Astrocyte of the hippocampus (primary cell): ENCODE measurements at regions not wholly inside any gene's neighbourhood (a gene's known extent, or its start where the extent isn't known, plus 50 kb on each side); places are given as distances from the start of the nearest gene placed in this dataset.
A peak's percentile ranks its signal among the peaks of the same experiment; 100 is the strongest.
"Not testable (repeated sequence)": the region's sequence is repeated elsewhere in the genome, so short reads cannot be mapped to it uniquely, and the experiment has no call there.

Experiments used
- DNase-seq: peaks from one replicate; pipeline ENCODE4 v3.0.0; 2011; ENCODE audit warnings: low read depth, low spot score

DNA sequence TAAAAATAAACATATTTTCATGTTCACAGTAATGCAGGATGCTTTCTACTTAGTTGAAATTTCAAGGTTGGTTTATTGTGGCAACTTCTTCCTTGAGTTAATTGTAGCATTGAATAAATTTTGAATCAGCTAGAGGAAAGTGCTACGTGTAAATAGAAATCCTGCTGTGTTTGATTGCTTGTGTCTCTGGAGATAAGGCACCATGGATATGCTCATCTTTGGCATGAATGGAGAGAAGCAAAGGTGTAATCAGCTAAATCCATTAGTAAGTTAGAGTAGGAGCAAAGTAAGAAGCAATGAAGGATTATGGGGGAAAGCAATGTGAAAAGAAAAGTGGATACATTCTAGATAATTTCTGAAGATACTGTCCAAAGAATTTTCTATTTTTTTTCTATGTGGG lies 331.1 kb downstream of the PTPRC start:
- no peak for DNase-seq

DNA sequence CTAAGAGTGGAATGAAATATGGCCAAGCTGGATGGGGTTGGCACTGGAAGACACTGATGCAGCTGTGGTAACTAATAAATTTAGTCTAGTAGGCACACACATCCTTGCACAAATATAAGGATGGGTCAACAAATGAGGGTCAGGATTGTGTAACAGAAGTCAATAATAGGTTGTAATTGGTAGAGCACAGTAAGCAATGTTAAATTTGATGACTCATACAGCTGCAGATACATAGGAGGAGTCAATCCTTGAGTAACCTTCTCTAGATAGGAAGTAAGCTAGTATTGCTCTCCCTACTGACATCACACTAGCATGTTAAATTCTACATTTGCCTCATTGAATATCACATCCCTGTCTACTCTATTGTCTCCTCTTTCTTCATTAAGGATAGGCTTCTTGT lies 332.1 kb downstream of the PTPRC start:
- DNase-seq, result no peak

DNA sequence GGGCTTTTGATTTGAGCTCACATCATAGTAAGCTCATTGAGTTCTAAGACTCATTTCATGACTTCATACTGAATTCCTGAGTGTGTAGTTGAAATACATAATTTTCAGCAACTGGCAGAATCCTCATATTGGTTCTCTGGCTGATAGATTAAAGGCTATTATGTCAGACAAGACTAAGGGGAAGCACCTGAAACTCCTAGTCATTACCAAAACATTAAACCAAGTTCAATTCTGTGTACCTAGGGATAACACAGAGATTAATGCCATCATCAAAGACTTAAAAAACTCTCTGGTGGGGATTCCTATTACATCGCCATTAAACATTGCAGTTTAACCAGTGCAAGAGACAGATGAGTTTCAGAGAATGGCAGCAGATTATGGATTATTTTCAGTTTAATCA lies 339.1 kb downstream of the PTPRC start:
- no peak for DNase-seq

DNA sequence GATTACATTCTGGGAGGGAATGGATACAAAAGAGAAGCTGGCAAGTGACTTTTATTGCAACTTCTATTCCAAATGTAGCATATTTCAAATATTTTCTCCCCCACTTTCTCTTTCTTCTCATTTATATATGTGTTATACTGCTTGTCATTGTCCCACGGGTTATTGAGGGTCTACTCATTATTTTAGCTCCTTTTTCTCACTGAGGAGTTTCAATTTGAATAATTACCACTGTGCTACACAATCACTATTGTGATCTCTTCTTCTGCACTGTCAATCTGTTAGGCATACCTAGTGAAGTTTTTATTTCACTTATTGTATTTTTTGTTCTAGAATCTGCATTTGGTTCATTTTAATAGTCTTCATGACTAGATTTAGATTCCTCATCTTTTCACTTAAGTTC lies 339.7 kb downstream of the PTPRC start:
- DNase-seq, result no peak

DNA sequence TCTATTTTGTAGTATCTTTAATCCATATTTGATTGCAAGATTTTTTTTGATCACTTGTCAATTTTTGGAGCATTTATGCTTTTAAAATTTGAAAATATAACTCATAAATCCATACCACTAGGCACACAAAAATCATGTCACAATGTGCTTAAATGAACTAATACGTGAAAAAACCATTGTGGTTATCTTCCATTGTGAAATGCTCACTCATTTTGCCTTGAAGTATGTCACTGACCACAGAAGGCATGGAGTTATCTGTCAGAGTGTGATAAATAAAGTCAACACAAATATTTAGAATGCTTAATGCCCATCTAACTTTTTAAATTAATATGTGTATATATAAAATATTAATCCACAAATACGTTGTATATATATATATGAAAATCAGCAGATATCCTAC lies 347.2 kb downstream of the PTPRC start:
- DNase-seq, result no peak

DNA sequence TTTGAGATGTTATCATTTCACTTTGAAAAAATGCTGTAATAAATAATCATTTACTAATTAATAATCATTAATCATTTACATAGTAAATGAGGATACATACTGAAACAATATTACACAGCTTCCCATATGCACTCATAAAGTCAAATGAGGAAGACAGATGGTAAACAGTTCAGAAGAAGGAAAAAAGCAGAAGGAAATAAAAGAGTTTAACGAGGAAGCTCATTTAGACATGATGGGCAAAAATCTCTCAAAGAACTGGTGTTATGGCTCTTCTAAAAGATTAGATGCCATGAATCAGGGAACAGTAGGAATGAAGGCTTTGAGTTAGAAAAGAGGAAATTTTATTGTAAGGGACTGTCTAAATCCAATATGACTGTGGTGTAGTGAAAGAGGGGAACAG lies 347.6 kb downstream of the PTPRC start:
- no peak for DNase-seq

DNA sequence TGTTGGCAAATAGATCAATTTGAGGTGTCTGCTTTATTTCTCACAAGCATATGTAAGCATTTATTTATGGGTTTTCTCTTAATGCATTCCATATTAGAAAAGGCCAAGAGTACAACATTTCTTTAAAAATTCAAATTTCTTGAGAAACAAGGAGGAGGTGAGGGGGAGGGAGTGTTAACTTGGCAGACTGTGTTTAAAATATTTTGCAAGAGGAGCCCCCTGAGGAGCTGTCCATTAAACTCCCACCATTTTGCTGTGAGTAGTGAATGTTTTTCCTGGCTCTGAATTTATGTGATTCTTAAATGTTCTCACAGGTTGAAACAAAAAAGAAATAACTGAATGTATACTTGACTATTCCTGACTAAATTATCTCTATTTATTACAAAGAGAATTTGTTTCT lies 363.8 kb downstream of the PTPRC start:
- DNase-seq, result no peak

DNA sequence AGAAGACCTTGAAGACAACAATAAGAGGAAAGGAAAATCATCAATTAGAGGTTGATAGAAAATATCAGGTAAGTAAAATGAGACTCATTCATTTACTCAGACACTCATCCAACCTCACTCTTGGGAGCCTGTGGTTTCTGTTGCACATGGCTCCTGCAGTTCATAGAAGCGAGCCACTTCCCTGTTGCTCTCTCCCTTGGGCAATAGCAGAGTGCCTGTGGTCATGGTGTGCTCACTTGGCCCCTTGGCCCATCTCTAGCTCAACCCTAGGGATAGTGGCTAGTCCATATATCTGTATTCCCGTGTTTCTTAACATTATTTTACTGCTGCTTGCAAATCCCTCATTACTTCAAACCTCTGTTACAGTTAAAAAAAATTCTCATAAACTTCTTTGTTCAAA lies 368.6 kb downstream of the PTPRC start:
- DNase-seq, result no peak

DNA sequence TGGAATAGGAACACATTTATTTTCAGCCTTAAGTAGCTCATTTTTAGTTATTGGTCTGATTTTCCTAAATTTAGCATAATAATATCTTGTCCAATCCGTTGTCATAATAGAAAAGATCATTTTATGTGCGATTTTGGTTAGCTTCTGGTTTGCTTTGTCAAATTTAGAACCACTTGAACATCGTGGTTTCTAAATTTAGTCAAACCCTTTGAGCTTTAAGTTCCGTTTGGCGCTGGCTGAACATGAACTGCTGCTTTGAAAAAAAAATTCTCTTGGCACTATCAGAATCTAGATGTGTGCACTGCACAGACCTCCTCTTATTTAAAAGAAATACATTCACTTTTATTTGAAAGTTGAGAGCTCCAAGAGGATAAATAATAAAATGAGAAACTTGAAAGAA lies 370.6 kb downstream of the PTPRC start:
- no peak for DNase-seq

DNA sequence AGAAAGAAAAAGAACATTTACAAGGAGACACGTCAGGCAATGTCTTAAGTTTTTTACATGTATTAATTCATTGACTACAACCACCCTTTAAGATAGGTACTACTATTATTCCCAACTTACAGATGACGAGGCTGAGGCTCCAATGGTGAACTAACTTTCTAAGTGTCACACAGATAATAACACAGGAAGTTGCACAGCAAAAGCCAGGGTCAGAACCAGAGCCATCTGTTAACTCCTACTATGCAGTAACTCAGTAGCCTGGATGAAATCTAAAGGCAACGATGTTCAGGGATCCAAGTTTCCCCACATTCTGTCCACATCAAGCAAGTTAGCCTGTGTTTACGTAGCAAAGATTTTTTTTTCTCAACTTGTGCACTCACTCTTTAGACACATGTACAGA lies 371.7 kb downstream of the PTPRC start:
- DNase-seq, result no peak

DNA sequence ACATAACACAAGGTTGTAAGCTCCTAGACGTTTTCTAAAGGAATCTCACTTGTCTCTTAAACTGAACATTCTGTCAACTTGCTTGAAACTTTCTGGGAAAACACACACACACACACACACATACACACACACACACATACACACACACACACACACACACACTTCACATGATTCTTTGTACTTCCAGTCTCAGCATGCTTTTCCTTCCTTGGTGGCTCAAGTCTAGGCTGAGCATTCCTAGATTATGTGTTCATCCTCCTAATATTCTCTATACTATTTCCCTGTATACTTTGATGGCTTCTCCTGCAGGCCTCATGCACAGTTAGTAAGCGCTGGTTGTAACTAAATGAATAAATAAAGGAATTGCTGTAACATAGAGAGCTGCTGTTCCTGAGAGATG lies 372.1 kb downstream of the PTPRC start:
- DNase-seq, result no peak

DNA sequence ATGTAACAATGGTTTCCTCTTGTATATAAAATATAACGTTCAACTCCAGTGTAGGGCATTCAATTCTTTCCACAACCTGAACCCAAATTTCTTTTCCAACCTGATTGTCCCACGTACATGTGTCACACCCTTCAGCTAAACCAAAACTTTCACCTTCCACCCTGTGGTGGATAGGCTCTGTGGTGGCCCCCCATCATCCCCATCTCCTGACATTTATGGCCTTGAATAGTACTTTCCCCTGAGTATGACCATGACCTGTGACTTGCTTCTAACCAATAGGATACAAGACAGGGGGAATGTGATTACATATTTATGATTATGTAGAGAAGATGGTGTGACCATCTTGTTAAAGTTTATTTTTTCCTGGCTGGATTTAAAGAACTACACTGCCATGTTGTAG lies 377.0 kb downstream of the PTPRC start:
- DNase-seq, result no peak

DNA sequence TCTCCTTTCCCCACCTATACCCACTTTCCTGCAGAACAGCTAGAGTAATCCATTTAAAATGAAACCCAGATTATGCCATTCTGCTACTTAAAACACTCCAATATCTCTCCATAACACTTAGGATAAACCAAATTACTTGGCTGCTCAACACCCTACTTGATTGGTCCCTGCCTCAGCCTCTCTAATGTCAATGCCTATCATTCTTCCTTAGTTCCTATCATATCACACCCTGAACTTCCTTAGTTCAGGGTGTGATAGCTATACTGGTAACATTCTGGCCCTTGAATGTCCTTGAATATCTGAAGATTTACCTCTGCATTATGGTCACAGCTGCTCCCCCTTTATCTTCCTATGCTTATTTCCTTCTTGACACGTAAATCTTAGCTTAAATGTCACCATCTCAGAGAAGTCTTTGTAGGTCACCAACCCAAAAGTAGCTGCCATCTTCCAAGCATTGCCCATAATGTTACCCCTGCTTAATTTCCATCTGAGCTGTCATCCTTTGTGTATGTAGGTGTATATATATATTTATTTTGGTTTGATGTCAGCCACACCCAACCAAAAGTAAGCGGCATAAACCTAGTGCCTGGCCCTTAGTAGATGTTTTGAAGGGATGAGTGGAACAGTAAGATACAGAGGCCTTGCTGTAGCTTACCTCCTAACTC lies 379.8 kb downstream of the PTPRC start:
- DNase-seq, result no peak

DNA sequence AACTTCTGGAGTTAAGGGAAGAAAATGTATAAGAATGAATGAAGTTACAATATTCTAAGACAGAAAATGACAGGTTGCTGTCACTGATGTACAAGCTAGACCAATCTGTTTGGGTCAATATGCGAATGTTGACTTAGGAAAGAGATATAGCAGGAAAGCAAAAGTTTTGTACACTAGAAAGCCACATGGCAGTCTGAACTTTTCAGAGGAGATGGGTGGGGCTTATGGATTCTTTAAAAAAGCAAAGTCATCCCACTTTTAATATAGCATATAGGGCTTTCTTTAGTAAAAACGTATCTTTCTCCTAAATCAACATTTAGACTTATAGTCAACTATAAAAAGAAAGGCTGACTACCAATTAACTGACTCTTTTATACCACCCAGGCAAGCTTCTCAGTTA lies 381.2 kb downstream of the PTPRC start:
- no peak for DNase-seq

DNA sequence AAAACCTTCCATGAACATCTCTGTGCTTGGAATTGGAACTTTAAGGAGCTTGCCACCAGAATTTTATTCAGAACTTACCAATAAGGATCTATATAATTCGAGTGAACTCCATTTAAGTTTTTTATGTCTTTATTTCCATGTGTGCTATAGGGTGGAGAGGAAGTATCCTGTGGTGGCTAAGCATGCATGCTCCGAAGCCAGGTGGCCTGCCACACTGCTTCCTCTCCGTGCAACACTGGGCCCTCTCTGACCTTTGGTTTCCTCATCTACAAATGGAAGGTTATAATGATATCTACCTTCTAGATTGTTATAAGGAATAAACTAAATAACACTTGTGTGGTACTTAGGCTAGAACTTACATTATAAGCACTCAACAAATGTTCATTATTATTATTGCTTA lies 382.1 kb downstream of the PTPRC start:
- DNase-seq, result no peak

DNA sequence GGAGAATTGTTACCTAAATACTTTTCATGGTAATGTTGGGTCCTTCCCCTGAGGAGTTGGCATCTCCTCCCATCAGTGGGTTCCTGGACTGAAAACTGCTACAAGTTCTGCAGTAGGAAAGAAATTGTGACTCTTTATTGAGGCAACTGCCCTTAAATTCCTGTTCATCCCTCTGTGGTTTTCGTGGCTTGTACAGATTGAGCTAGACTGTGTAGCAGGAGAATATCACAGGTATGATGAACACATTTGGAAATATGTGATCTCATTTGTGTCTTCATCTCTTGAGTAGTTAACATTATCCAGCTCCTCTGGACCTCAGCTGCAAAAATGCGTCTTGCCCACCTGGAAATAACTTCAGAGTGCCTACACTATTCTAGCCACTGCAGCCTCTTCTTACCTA lies 390.6 kb downstream of the PTPRC start:
- peak; percentile 67 for DNase-seq

DNA sequence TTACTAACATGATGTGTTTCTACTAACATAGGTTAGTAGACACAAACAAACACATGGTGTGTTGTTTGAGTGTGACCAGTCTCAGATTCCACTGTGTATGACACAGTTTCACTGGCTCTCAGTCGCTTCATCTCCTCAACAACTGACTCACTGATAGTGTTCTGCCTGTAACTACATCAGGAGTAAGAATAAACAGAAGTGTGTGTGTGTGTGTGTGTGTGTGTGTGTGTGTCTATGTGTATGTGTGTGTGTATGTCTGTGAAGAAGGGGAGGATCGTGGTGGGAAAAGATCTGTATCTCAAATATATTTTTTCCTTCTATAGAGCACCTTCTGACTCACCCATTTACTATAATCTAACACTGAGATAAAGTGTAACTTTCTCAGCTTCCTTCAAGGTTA lies 391.0 kb downstream of the PTPRC start:
- peak; percentile 56 for DNase-seq

DNA sequence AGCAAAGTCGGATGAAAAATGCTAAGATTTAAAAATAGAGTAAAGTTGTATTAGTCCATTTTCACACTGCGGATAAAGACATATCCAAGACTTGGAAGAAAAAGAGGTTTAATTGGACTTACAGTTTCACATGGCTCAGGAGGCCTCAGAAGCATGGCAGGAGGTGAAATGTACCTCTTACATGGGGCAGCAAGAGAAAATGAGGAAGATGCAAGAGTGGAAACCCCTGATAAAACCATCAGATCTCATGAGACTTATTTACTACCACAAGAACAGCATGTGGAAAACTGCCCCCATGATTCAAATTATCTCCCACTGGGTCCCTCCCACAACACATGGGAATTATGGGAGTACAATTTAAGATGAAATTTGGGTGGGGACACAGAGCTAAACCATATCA lies 391.7 kb downstream of the PTPRC start:
- not testable (repeated sequence) for DNase-seq

DNA sequence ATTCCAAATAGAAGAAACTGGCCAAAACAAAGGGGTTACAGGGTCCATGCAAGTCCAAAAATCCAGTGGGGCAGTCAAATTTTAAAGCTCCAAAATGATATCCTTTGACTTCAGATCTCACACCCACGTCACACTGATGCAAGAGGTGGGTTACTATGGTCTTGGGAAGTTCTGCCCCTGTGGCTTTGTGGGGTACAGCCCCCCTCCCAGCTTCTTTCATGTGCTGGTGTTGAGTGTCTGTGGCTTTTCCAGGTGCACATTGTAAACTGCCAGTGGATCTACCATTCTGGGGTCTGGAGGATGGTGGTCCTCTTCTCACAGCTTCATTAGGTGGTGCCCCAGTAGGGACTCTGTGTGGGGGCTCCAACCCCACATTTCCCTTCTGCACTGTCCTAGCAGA lies 392.3 kb downstream of the PTPRC start:
- DNase-seq, result not testable (repeated sequence)

DNA sequence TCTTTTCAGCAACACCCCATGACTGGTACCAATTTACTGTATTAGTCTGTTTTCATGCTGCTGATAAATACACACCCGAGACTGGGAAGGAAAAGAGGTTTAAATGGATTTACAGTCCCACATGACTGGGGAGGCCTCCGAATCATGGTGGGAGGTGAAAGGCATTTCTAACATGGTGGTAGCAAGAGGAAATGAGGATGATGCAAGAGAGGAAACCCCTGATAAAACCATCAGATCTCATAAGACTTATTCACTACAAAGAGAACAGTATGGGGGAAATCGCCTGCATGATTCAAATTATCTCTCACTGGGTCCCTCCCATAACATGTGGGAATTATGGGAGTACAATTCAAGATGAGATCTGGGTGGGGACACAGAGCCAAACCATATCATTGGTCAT lies 393.6 kb downstream of the PTPRC start:
- not testable (repeated sequence) for DNase-seq

DNA sequence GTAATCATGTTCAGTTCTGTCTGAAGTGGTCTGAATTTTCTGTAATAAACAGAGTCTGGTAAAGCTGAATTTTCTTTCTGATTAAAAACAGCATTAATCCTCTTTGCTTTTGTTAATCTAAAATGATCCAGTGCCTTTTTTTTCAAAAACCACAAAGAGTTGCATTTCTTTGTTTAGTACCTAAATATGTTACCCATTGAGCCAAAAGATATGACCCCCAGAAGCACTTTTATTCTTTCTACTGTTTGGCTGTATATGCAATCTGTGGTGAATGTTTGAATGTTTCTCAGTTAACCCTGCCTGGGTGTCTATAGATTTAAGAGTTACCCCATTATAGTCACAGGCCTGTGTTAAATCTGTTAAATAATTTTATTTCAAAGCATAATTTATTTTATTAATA lies 394.8 kb downstream of the PTPRC start:
- no peak for DNase-seq

DNA sequence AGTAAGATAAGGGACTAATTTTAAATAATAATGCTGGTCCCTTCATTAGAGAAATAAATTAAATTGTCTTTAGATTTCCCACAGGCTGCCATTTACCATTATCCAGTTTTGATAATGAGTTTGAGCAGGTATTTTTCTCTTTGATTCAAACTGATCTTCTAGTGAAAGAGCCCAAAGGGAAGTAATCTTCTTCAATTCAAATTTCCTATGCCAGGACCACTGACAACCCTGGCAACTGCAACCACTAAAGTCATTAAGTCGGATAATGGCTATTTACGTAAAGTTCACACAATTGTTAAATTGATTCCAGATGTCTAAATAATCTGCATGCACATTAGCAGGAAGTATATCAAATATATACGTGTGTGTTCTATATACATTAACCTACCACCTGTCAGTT lies 399.3 kb downstream of the PTPRC start:
- DNase-seq, result no peak

DNA sequence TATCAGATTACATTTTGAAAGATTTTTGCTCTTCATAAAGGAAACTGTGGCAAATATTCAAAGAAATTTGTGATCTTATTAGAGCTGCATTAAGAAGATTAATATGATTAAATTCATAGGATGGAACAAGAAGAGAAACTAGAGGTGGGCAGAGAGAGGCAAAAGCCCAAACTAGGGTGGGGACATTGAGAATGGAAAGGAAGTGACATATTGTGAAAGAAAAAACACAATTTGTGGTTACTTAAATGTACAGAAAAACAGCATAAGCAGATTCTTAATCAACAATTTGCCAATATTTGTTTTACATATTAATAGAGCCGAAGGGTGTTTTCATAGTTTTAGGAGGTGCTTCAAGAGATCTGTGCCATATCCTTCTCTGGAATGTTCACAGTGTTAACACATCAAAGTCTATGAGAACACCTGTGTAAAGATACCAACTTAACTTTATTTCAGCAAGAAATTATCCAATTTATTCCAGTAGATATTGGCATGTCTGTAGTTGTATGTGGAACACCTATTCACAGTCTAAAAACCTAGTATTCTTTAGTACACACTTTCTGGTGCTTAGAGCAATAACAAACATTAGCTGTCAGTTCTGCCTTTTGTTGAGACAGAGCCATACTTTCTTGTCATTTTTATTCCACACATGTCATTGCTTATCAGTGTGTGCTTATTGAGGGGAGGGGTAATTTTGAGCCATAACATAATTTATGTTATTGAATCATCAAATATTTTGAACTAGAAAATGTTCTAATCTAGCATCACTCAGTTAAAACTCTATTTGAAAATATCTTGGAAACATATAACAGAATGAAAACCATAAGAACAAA lies 401.5 kb downstream of the PTPRC start:
- DNase-seq, result no peak
